ENCODE measurements at regions not wholly inside any gene's neighbourhood (a gene's known extent, or its start where the extent isn't known, plus 50 kb on each side); places are given as distances from the start of the nearest gene placed in this dataset.

- no peak for TF ChIP-seq CTCF (conservative IDR thresholded peaks at IDR 0.05; ENCODE audit: low read depth, low read length)
- DNase-seq (ENCODE audit: low read depth): no peak
- H3K4me3 ChIP-seq (ENCODE audit: low read depth, low read length): no peak overlapping the region
These were observed 57.6 kb upstream of the GATA2 start for GRCh38 chr3:128550471-128551126.

- H3K4me3 ChIP-seq (ENCODE audit: low read depth, low read length): no peak overlapping the region
- no peak for TF ChIP-seq CTCF (conservative IDR thresholded peaks at IDR 0.05; ENCODE audit: low read depth, low read length)
- DNase-seq (ENCODE audit: low read depth): no peak
These were observed 57.1 kb upstream of the GATA2 start for GRCh38 chr3:128550113-128550440.

DNA sequence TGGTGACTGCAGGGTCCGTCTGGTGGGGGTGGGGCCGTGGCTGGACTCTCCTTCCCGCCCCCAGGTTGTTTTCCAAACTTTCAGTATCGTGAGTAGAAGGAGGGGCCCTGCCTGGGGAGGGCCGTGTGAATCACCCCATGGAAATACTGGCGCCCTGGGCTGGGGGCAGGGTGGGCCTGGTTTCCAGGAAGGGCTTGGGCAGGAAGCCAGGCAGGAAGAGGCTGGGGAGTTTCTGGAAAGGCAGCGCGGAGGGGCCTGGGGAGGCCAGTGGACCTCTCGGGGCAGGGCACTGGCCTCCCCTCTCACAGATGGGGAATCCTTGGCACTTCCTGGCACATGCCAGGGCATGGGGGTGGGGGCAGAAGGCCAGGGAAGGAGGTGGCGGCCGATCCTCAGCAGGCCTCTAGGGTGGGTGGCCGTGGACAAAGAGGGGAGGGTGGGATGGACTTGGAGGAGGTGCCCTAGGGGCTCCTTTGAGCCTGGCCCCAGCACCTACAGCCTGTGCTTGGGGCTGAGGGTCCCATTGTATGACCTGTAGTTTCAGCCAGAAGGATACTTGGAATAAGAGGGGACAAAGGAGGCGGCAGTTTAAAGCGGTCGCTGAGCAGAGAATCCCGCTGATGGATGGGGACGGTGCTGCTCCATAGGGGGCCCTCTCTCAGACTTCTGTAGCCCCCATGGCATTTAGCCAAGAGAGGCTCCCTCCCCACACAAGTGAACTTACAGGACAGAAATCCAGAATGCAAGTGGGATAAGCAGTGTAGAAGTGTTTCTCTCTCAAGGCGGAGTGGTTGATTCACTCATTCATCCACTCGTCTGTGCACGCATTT is 56.5 kb upstream of the GATA2 start:
- DNase-seq (ENCODE audit: low read depth): peak; percentile 35
- TF ChIP-seq CTCF (conservative IDR thresholded peaks at IDR 0.05; ENCODE audit: low read depth, low read length): no peak
- no peak overlapping the region for H3K4me3 ChIP-seq (ENCODE audit: low read depth, low read length)

GRCh38 chr3:128548426-128549282 is 55.7 kb upstream of the GATA2 start:
- no peak for TF ChIP-seq CTCF (conservative IDR thresholded peaks at IDR 0.05; ENCODE audit: low read depth, low read length)
- no peak overlapping the region for H3K4me3 ChIP-seq (ENCODE audit: low read depth, low read length)
- no peak for DNase-seq (ENCODE audit: low read depth)

DNA sequence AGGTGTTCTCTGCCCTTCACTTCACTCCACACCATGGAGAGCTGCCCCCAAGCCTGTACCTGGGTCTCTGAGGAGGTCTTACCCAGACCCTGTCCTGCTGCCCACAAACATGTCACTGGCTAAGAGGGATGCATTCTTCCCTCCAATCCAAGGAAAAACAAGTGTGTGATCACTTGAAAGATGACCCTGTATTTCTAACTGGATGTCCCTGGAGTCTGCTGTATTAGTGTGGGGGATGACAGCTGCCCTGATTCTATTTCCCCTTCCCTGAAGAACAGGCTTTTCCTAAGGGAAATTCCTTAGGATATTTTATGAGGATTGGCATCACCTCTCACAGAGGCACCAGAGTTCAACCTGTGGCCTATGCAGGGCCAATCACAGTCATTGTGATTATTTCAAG is 55.0 kb upstream of the GATA2 start:
- DNase-seq (ENCODE audit: low read depth): no peak
- H3K4me3 ChIP-seq (ENCODE audit: low read depth, low read length): no peak overlapping the region
- no peak for TF ChIP-seq CTCF (conservative IDR thresholded peaks at IDR 0.05; ENCODE audit: low read depth, low read length)

- no peak overlapping the region for H3K4me3 ChIP-seq (ENCODE audit: low read depth, low read length)
- no peak for DNase-seq (ENCODE audit: low read depth)
- no peak for TF ChIP-seq CTCF (conservative IDR thresholded peaks at IDR 0.05; ENCODE audit: low read depth, low read length)
These were observed 54.5 kb upstream of the GATA2 start for GRCh38 chr3:128547368-128547987.
